ENCODE measurements at regions not wholly inside any gene's neighbourhood (a gene's known extent, or its start where the extent isn't known, plus 50 kb on each side); places are given as distances from the start of the nearest gene placed in this dataset.
A peak's percentile ranks its signal among the peaks of the same experiment; 100 is the strongest.

GRCh38 chr7:142383841-142384492 lies 126.1 kb upstream of the PRSS58 start:
- Mint-ChIP-seq H3K4me3 (peak overlapping the region; percentile 19), H3K9me3 (no peaks in the 10 kb centered on the region), H3K4me1 (peaks cover 28% of the 10 kb centered on the region), H3K27me3 (no peaks in the 10 kb centered on the region), H3K27ac (peak overlapping the region; percentile 81), H3K36me3 (ENCODE audit: low read depth) (no peaks in the 10 kb centered on the region)
- CTCF ChIA-PET, result interaction anchor here (0.9 to 3.4 kb wide), 12 partner anchors 11 to 94 kb away, joined by 3 to 19 read pairs (median 3); no protein-coding TSS in a partner anchor
- DNase-seq, result peak; percentile 33
- POLR2A ChIA-PET, result interaction anchor here (0.7 to 1.5 kb wide), 3 partner anchors 413 to 426 kb away, joined by 3 read pairs; no protein-coding TSS in a partner anchor

- no peak for DNase-seq
- Mint-ChIP-seq H3K4me1 (peaks cover 28% of the 10 kb centered on the region), H3K27ac (peak overlapping the region; percentile 5), H3K27me3 (peaks cover 3% of the 10 kb centered on the region), H3K4me3 (no peak overlapping the region), H3K36me3 (ENCODE audit: low read depth) (no peaks in the 10 kb centered on the region), H3K9me3 (no peaks in the 10 kb centered on the region)
- ChIA-PET CTCF (interaction anchor here (1.2 kb wide), 1 partner anchor 31 kb away, joined by 3 read pairs; no protein-coding TSS in a partner anchor), POLR2A (no interaction called here)
Observed at GRCh38 chr7:142381727-142382390, 124.0 kb upstream of the PRSS58 start.

DNA sequence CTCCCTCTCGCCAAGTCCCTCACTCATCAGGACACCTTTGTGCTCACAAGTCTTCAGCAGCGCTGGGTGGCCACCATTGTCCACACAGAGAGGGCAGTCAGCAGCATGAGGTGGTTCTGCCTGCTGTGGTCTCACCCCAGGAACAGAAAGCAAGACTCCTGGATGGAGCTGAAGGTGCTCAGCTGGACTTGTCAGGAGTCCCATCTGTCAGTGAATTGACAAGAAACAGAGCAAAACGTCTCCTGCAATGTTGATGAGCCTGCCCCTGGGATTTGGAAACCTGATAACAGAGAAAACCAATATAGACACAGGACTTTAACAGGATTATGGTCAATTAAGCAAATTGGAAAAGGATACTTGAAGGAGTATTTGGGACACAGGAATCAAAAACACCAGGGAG lies 122.2 kb upstream of the PRSS58 start:
- Mint-ChIP-seq H3K36me3 (ENCODE audit: low read depth) (no peaks in the 10 kb centered on the region), H3K27ac (no peak overlapping the region), H3K9me3 (no peaks in the 10 kb centered on the region), H3K27me3 (peaks cover 9% of the 10 kb centered on the region), H3K4me1 (peaks cover 25% of the 10 kb centered on the region), H3K4me3 (no peak overlapping the region)
- DNase-seq, result no peak
- ChIA-PET POLR2A (no interaction called here), CTCF (no interaction called here)

GRCh38 chr7:142379201-142379885 lies 121.5 kb upstream of the PRSS58 start:
- CTCF ChIA-PET, result interaction anchor here (1.0 to 1.2 kb wide), 2 partner anchors 22 to 139 kb away, joined by 3 to 4 read pairs; no protein-coding TSS in a partner anchor
- no peaks in the 10 kb centered on the region for H3K9me3 Mint-ChIP-seq
- no peak overlapping the region for H3K4me3 Mint-ChIP-seq
- peaks cover 9% of the 10 kb centered on the region for H3K27me3 Mint-ChIP-seq
- no peaks in the 10 kb centered on the region for H3K36me3 Mint-ChIP-seq (ENCODE audit: low read depth)
- DNase-seq, result no peak
- peaks cover 17% of the 10 kb centered on the region for H3K4me1 Mint-ChIP-seq
- POLR2A ChIA-PET, result no interaction called here
- H3K27ac Mint-ChIP-seq, result no peak overlapping the region

DNA sequence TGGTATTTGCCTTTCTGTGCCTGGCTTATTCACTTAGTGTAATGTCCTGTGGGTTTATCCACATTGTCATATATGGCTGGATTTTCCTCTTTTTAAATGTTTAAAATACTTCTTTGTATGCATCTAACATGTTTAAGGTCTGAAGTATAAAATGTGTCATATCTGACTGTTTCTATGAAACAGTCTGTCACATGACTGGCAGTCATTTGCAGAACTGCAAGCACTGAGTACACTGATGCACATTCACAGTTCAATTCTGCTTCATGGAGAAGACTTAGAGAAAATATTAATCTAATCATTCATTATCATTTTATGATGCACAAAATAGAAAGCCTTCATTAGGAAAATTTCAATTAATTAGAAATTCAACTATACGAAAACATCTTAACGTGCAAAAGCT lies 119.7 kb upstream of the PRSS58 start:
- DNase-seq, result no peak
- ChIA-PET CTCF (interaction anchor here (0.6 kb wide), 1 partner anchor 434 kb away, joined by 4 read pairs; no protein-coding TSS in a partner anchor), POLR2A (no interaction called here)
- peaks cover 10% of the 10 kb centered on the region for H3K27me3 Mint-ChIP-seq
- H3K9me3 Mint-ChIP-seq, result no peaks in the 10 kb centered on the region
- H3K36me3 Mint-ChIP-seq (ENCODE audit: low read depth), result no peaks in the 10 kb centered on the region
- H3K4me1 Mint-ChIP-seq, result peaks cover 8% of the 10 kb centered on the region
- no peak overlapping the region for H3K4me3 Mint-ChIP-seq
- H3K27ac Mint-ChIP-seq, result no peak overlapping the region

DNA sequence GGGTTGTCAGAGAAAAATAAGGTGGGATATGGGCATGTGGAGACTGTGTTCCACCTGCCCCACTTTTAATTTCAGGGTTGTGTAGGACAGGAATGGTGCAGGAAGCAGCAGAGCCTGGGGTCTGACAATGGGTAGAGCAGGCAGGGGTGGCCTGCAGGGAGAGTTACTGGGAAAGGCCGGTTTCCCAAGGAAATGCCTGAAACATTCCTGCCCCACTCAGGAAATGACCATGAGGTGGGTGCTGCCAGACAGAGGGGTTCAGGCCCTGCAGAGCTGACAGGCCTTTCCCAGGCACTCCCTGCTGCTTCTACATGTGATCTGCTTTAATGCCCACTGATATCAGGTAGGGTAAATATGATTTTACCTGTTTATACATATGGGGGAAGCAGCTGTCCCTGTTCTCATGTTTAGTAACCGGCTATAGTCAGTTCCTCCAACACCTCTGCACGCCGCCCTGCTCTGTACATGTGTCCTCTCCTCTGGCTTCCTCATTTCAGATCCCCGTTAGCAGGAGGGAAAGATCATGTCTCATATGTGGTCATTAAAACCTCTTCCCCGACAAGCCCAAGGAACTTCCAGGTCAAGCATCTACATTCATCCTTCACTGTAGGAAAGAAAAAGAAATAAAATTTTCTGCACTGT lies 118.6 kb upstream of the PRSS58 start:
- H3K36me3 Mint-ChIP-seq (ENCODE audit: low read depth), result no peaks in the 10 kb centered on the region
- DNase-seq, result no peak
- H3K4me3 Mint-ChIP-seq, result no peak overlapping the region
- ChIA-PET POLR2A (interaction anchor here (1.0 kb wide), 1 partner anchor 435 kb away, joined by 3 read pairs; no protein-coding TSS in a partner anchor), CTCF (no interaction called here)
- peaks cover 2% of the 10 kb centered on the region for H3K4me1 Mint-ChIP-seq
- no peaks in the 10 kb centered on the region for H3K9me3 Mint-ChIP-seq
- H3K27me3 Mint-ChIP-seq, result peaks cover 11% of the 10 kb centered on the region
- H3K27ac Mint-ChIP-seq, result no peak overlapping the region

GRCh38 chr7:142375710-142376313 lies 118.0 kb upstream of the PRSS58 start:
- H3K9me3 Mint-ChIP-seq, result no peaks in the 10 kb centered on the region
- H3K27ac Mint-ChIP-seq, result peak overlapping the region; percentile 36
- H3K27me3 Mint-ChIP-seq, result peaks cover 14% of the 10 kb centered on the region
- ChIA-PET POLR2A (interaction anchor here (0.7 to 1.0 kb wide), 2 partner anchors 435 to 712 kb away, joined by 3 read pairs; no protein-coding TSS in a partner anchor), CTCF (interaction anchor here (0.9 to 3.2 kb wide), 3 partner anchors 11 to 159 kb away, joined by 3 to 13 read pairs (median 3); no protein-coding TSS in a partner anchor)
- no peaks in the 10 kb centered on the region for H3K36me3 Mint-ChIP-seq (ENCODE audit: low read depth)
- H3K4me3 Mint-ChIP-seq, result no peak overlapping the region
- H3K4me1 Mint-ChIP-seq, result peaks cover 2% of the 10 kb centered on the region
- no peak for DNase-seq

GRCh38 chr7:142372727-142373126 lies 114.9 kb upstream of the PRSS58 start:
- no peak for DNase-seq
- ChIA-PET POLR2A (no interaction called here), CTCF (interaction anchor here (1.2 to 3.2 kb wide), 3 partner anchors 11 to 15 kb away, joined by 3 to 13 read pairs (median 3); no protein-coding TSS in a partner anchor)
- Mint-ChIP-seq H3K4me1 (peaks cover 2% of the 10 kb centered on the region), H3K27me3 (peaks cover 21% of the 10 kb centered on the region), H3K27ac (no peak overlapping the region), H3K9me3 (peaks cover 8% of the 10 kb centered on the region), H3K4me3 (no peak overlapping the region), H3K36me3 (ENCODE audit: low read depth) (no peaks in the 10 kb centered on the region)

- peaks cover 2% of the 10 kb centered on the region for H3K4me1 Mint-ChIP-seq
- no peak overlapping the region for H3K4me3 Mint-ChIP-seq
- DNase-seq, result no peak
- H3K27ac Mint-ChIP-seq, result no peak overlapping the region
- no peaks in the 10 kb centered on the region for H3K36me3 Mint-ChIP-seq (ENCODE audit: low read depth)
- CTCF ChIA-PET, result interaction anchor here (1.2 kb wide), 1 partner anchor 14 kb away, joined by 3 read pairs; no protein-coding TSS in a partner anchor
- peaks cover 8% of the 10 kb centered on the region for H3K9me3 Mint-ChIP-seq
- peaks cover 21% of the 10 kb centered on the region for H3K27me3 Mint-ChIP-seq
- POLR2A ChIA-PET, result no interaction called here
Observed at GRCh38 chr7:142371586-142372377, 113.9 kb upstream of the PRSS58 start.

DNA sequence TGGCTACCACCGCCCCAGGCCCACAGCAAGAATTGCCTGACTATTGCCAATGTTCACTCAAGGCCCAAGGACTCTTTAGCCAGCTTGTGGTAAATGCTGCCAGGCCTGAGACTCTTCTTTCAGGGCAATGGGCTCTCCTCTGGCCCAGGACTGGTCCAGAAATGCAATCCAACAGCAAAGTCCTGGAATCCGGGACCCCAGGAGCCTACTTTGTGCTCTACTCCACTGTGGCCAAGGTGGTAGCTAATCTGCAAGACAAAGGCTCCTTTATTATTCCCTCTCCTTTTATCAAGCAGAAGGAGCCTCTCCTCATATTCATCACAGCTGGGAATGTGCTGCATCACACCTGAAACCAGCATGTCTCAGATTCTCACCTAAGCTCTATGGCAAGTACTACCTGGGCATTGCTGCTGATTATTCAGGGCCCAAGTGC lies 107.6 kb upstream of the PRSS58 start:
- Mint-ChIP-seq H3K9me3 (peaks cover 8% of the 10 kb centered on the region), H3K27me3 (peaks cover 34% of the 10 kb centered on the region), H3K4me3 (no peak overlapping the region), H3K36me3 (ENCODE audit: low read depth) (no peaks in the 10 kb centered on the region), H3K27ac (no peak overlapping the region), H3K4me1 (peaks cover 3% of the 10 kb centered on the region)
- POLR2A ChIA-PET, result no interaction called here
- CTCF ChIA-PET, result interaction anchor here (1.1 kb wide), 1 partner anchor 20 kb away, joined by 4 read pairs; no protein-coding TSS in a partner anchor
- DNase-seq, result no peak

GRCh38 chr7:142364551-142364950 lies 106.7 kb upstream of the PRSS58 start:
- H3K4me3 Mint-ChIP-seq, result no peak overlapping the region
- ChIA-PET POLR2A (no interaction called here), CTCF (no interaction called here)
- H3K9me3 Mint-ChIP-seq, result peaks cover 8% of the 10 kb centered on the region
- peaks cover 3% of the 10 kb centered on the region for H3K4me1 Mint-ChIP-seq
- no peak for DNase-seq
- H3K27me3 Mint-ChIP-seq, result peaks cover 30% of the 10 kb centered on the region
- no peak overlapping the region for H3K27ac Mint-ChIP-seq
- no peaks in the 10 kb centered on the region for H3K36me3 Mint-ChIP-seq (ENCODE audit: low read depth)

DNA sequence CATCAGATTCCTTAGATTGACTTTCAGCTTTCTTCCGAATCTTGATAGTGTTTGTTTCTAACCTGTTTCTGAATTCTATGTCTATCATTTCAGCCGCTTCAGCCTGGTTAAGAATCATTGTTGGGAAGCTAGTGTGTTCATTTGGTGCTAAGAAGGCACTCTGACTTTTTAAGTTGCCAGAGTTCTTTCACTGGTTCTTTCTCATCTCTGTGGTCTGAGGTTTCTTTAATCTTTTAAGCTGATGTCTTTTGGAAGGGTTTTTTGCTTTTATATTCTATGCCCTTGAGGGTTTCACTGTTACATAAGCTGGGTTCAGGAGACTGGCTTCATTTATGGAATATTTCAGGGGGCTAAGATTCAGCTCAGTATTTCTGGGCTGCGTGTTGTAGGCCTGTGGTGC lies 104.5 kb upstream of the PRSS58 start:
- Mint-ChIP-seq H3K9me3 (no peaks in the 10 kb centered on the region), H3K4me1 (peaks cover 8% of the 10 kb centered on the region), H3K27me3 (peaks cover 24% of the 10 kb centered on the region), H3K27ac (no peak overlapping the region), H3K4me3 (no peak overlapping the region), H3K36me3 (ENCODE audit: low read depth) (no peaks in the 10 kb centered on the region)
- POLR2A ChIA-PET, result no interaction called here
- DNase-seq, result no peak
- CTCF ChIA-PET, result interaction anchor here (1.1 to 2.0 kb wide), 5 partner anchors 10 to 116 kb away, joined by 3 to 11 read pairs (median 5); no protein-coding TSS in a partner anchor

Measured in activated CD4-positive, alpha-beta memory T cell treated with anti-CD3 and anti-CD28 coated beads, Interleukin-2, amount 10 ng/mL, durations not matched to agents 7 days and 5 days (primary cell).